ENCODE measurements at regions not wholly inside any gene's neighbourhood (a gene's known extent, or its start where the extent isn't known, plus 50 kb on each side); places are given as distances from the start of the nearest gene placed in this dataset.

GRCh38 chr17:34006126-34006525 is 249.0 kb upstream of the CCL2 start:
- TF ChIP-seq, protein P1, sequence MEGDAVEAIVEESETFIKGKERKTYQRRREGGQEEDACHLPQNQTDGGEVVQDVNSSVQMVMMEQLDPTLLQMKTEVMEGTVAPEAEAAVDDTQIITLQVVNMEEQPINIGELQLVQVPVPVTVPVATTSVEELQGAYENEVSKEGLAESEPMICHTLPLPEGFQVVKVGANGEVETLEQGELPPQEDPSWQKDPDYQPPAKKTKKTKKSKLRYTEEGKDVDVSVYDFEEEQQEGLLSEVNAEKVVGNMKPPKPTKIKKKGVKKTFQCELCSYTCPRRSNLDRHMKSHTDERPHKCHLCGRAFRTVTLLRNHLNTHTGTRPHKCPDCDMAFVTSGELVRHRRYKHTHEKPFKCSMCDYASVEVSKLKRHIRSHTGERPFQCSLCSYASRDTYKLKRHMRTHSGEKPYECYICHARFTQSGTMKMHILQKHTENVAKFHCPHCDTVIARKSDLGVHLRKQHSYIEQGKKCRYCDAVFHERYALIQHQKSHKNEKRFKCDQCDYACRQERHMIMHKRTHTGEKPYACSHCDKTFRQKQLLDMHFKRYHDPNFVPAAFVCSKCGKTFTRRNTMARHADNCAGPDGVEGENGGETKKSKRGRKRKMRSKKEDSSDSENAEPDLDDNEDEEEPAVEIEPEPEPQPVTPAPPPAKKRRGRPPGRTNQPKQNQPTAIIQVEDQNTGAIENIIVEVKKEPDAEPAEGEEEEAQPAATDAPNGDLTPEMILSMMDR (conservative IDR thresholded peaks at IDR 0.05; ENCODE audit: low read length) = no peak
- TF ChIP-seq EZH2phosphoT487 (IDR thresholded peaks at IDR 0.05; ENCODE audit: borderline replicate concordance) = no peak

Data from Loucy (cell line).